Sigmoid colon (tissue), 3 donors: ENCODE measurements at regions not wholly inside any gene's neighbourhood (a gene's known extent, or its start where the extent isn't known, plus 50 kb on each side); places are given as distances from the start of the nearest gene placed in this dataset.

Experiments
- POLR2A ChIP-seq, 2 donors: fragments of 450-650 bp; IDR thresholded peaks; one replicate each; pipeline ENCODE4 v1.6.1; 2016; ENCODE audit warnings: antibody characterized with exemption in 2 of 2, mild to moderate bottlenecking in 2 of 2, moderate library complexity in 2 of 2
- TF ChIP-seq, protein P1 (sequence below), 4 experiments: fragments of 450-650 bp in 3 of 4; fragments of 200-600 bp in 1 of 4; IDR thresholded peaks; one replicate each; pipeline ENCODE4 v1.5.1; 2016 to 2019; ENCODE audit warnings: antibody characterized with exemption in 4 of 4, mild to moderate bottlenecking in 3 of 4, moderate library complexity in 2 of 4

DNA sequence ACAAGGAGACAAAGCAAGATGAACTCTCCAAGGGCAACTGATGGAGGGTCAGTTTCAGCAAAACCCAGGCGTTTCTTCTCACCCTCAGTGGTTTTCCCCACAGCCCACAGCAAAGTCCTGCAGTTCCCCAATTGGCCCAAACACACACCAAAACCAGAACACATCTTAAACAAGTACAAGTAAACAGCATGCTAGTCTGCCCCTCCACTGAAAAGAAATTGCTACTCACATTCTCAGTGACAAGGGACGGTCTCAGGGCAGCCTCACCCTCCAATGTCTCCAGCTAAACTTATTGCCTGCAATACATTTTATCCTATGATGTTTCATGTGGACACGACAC lies 300.6 kb upstream of the IRX3 start:
- TF ChIP-seq, protein P1, sequence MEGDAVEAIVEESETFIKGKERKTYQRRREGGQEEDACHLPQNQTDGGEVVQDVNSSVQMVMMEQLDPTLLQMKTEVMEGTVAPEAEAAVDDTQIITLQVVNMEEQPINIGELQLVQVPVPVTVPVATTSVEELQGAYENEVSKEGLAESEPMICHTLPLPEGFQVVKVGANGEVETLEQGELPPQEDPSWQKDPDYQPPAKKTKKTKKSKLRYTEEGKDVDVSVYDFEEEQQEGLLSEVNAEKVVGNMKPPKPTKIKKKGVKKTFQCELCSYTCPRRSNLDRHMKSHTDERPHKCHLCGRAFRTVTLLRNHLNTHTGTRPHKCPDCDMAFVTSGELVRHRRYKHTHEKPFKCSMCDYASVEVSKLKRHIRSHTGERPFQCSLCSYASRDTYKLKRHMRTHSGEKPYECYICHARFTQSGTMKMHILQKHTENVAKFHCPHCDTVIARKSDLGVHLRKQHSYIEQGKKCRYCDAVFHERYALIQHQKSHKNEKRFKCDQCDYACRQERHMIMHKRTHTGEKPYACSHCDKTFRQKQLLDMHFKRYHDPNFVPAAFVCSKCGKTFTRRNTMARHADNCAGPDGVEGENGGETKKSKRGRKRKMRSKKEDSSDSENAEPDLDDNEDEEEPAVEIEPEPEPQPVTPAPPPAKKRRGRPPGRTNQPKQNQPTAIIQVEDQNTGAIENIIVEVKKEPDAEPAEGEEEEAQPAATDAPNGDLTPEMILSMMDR (IDR thresholded peaks at IDR 0.05), result no peak
- no peak for TF ChIP-seq POLR2A (IDR thresholded peaks at IDR 0.05)
